C1 segment of cervical spinal cord (tissue), 14 donors: ENCODE measurements at regions not wholly inside any gene's neighbourhood (a gene's known extent, or its start where the extent isn't known, plus 50 kb on each side); places are given as distances from the start of the nearest gene placed in this dataset.
"Not testable (repeated sequence)": the region's sequence is repeated elsewhere in the genome, so short reads cannot be mapped to it uniquely, and the experiment has no call there.

ENCODE experiments used
- DNase-seq, 14 donors: peaks; one replicate each; lab custom pipeline; 2025; lab: John Stamatoyannopoulos, UW

GRCh38 chr10:91082447-91082846, 138.0 kb upstream of the PCGF5 start:
- DNase-seq, result no peak

- no peak for DNase-seq
Observed at GRCh38 chr10:91088300-91089140, 131.9 kb upstream of the PCGF5 start.

- no peak for DNase-seq
Observed at GRCh38 chr10:91090761-91091529, 129.5 kb upstream of the PCGF5 start.

- DNase-seq, result no peak
Observed at GRCh38 chr10:91091780-91092179, 128.7 kb upstream of the PCGF5 start.

- DNase-seq, result no peak
Observed at GRCh38 chr10:91096274-91096673, 124.2 kb upstream of the PCGF5 start.

GRCh38 chr10:91097313-91097712, 123.2 kb upstream of the PCGF5 start:
- no peak for DNase-seq

- DNase-seq, result not testable (repeated sequence)
Observed at GRCh38 chr10:91098021-91098420, 122.4 kb upstream of the PCGF5 start.

GRCh38 chr10:91103384-91104192, 116.9 kb upstream of the PCGF5 start:
- no peak for DNase-seq

- no peak for DNase-seq
Observed at GRCh38 chr10:91104193-91105041, 116.0 kb upstream of the PCGF5 start.

- no peak for DNase-seq
Observed at GRCh38 chr10:91105269-91105668, 115.2 kb upstream of the PCGF5 start.

- no peak for DNase-seq
Observed at GRCh38 chr10:91108820-91109219, 111.6 kb upstream of the PCGF5 start.

- DNase-seq, result no peak
Observed at GRCh38 chr10:91111060-91111459, 109.4 kb upstream of the PCGF5 start.

- no peak for DNase-seq
Observed at GRCh38 chr10:91115618-91116390, 104.7 kb upstream of the PCGF5 start.

GRCh38 chr10:91117505-91117904, 103.0 kb upstream of the PCGF5 start:
- DNase-seq, result no peak

- no peak for DNase-seq
Observed at GRCh38 chr10:91120348-91120747, 100.1 kb upstream of the PCGF5 start.

GRCh38 chr10:91123261-91123660, 97.2 kb upstream of the PCGF5 start:
- DNase-seq, result no peak

GRCh38 chr10:91124016-91124415, 96.4 kb upstream of the PCGF5 start:
- no peak for DNase-seq

- DNase-seq, result no peak
Observed at GRCh38 chr10:91126471-91126870, 94.0 kb upstream of the PCGF5 start.

- DNase-seq, result no peak
Observed at GRCh38 chr10:91127341-91128082, 93.0 kb upstream of the PCGF5 start.

- DNase-seq, result no peak
Observed at GRCh38 chr10:91135113-91135512, 85.3 kb upstream of the PCGF5 start.
